ENCODE measurements at regions not wholly inside any gene's neighbourhood (a gene's known extent, or its start where the extent isn't known, plus 50 kb on each side); places are given as distances from the start of the nearest gene placed in this dataset.

GRCh38 chr13:107421951-107422350 lies 793.4 kb downstream of the LIG4 start:
- TF ChIP-seq CTCF (IDR thresholded peaks at IDR 0.05; ENCODE audit: low read depth, low read length) (no peak), MAX (IDR thresholded peaks at IDR 0.05; ENCODE audit: low read depth, low read length) (no peak), POLR2A (IDR thresholded peaks at IDR 0.05; ENCODE audit: extremely low read depth, insufficient read length) (no peak), MYC (IDR thresholded peaks at IDR 0.05; ENCODE audit: low read depth, low read length) (no peak)

Measured in NB4 (cell line).